ENCODE measurements at regions not wholly inside any gene's neighbourhood (a gene's known extent, or its start where the extent isn't known, plus 50 kb on each side); places are given as distances from the start of the nearest gene placed in this dataset.

DNA sequence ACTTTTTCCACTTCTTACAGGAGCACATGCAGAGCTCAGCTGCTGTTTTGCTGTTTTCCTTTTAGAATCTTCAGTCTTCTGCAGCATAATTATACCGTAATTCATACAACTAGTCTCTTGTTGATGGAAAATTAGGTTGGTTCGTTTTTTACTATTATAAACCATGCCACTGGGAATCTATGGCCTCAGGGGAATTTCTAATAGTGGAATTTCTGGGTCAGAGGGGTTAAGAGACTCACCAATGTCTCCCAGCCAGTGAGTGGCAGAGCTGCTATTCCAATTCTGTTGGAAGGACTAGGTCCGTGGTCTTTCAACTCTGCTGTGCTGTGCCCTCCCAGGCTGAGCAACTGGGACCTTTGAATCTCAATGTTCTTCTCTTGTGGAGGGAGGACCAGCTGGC, 282.5 kb downstream of the ZSWIM6 start:
- Mint-ChIP-seq H3K36me3 (ENCODE audit: insufficient read depth in 2 of 2) (no peaks in the 10 kb centered on the region), H3K4me3 (no peak overlapping the region), H3K4me1 (ENCODE audit: low read depth) (no peaks in the 10 kb centered on the region), H3K9me3 (no peaks in the 10 kb centered on the region), H3K27me3 (ENCODE audit: low read depth) (peaks cover 30% of the 10 kb centered on the region), H3K27ac (no peak overlapping the region)
- ATAC-seq (replicated peaks in 1 of 2): no peak
- no peak for DNase-seq

GRCh38 chr5:61617039-61617438, 285.0 kb downstream of the ZSWIM6 start:
- no peak for DNase-seq

GRCh38 chr5:61617995-61618525, 286.0 kb downstream of the ZSWIM6 start:
- Mint-ChIP-seq H3K27me3 (ENCODE audit: low read depth) (peaks cover 24% of the 10 kb centered on the region), H3K4me1 (ENCODE audit: low read depth) (no peaks in the 10 kb centered on the region), H3K36me3 (ENCODE audit: insufficient read depth in 2 of 2) (no peaks in the 10 kb centered on the region), H3K4me3 (no peak overlapping the region), H3K9me3 (no peaks in the 10 kb centered on the region), H3K27ac (no peak overlapping the region)
- DNase-seq (no peak), ATAC-seq (replicated peaks in 1 of 2) (no peak)

More at GRCh38 chr5:61617039-61617438, 285.0 kb downstream of the ZSWIM6 start:
- no peaks in the 10 kb centered on the region for H3K36me3 Mint-ChIP-seq (ENCODE audit: insufficient read depth in 2 of 2)
- no peaks in the 10 kb centered on the region for H3K9me3 Mint-ChIP-seq
- H3K27ac Mint-ChIP-seq: no peak overlapping the region
- no peaks in the 10 kb centered on the region for H3K4me1 Mint-ChIP-seq (ENCODE audit: low read depth)
- peaks cover 19% of the 10 kb centered on the region for H3K27me3 Mint-ChIP-seq (ENCODE audit: low read depth)
- H3K4me3 Mint-ChIP-seq: no peak overlapping the region
- no peak for ATAC-seq (replicated peaks in 1 of 2)

GRCh38 chr5:61618577-61618976, 286.5 kb downstream of the ZSWIM6 start:
- no peak overlapping the region for H3K27ac Mint-ChIP-seq
- DNase-seq: no peak
- H3K36me3 Mint-ChIP-seq (ENCODE audit: insufficient read depth in 2 of 2): no peaks in the 10 kb centered on the region
- H3K9me3 Mint-ChIP-seq: no peaks in the 10 kb centered on the region
- H3K4me1 Mint-ChIP-seq (ENCODE audit: low read depth): no peaks in the 10 kb centered on the region
- peaks cover 24% of the 10 kb centered on the region for H3K27me3 Mint-ChIP-seq (ENCODE audit: low read depth)
- H3K4me3 Mint-ChIP-seq: no peak overlapping the region
- ATAC-seq (replicated peaks in 1 of 2): no peak

- Mint-ChIP-seq H3K36me3 (ENCODE audit: insufficient read depth in 2 of 2) (no peaks in the 10 kb centered on the region), H3K4me1 (ENCODE audit: low read depth) (no peaks in the 10 kb centered on the region), H3K9me3 (no peaks in the 10 kb centered on the region), H3K27ac (no peak overlapping the region), H3K4me3 (no peak overlapping the region), H3K27me3 (ENCODE audit: low read depth) (peaks cover 28% of the 10 kb centered on the region)
- ATAC-seq (replicated peaks in 1 of 2): no peak
- DNase-seq: no peak
Observed at GRCh38 chr5:61619289-61619688, 287.2 kb downstream of the ZSWIM6 start.

- no peak for DNase-seq
- H3K4me1 Mint-ChIP-seq (ENCODE audit: low read depth): no peaks in the 10 kb centered on the region
- no peak overlapping the region for H3K27ac Mint-ChIP-seq
- H3K4me3 Mint-ChIP-seq: no peak overlapping the region
- H3K36me3 Mint-ChIP-seq (ENCODE audit: insufficient read depth in 2 of 2): no peaks in the 10 kb centered on the region
- peaks cover 35% of the 10 kb centered on the region for H3K27me3 Mint-ChIP-seq (ENCODE audit: low read depth)
- no peak for ATAC-seq (replicated peaks in 1 of 2)
- no peaks in the 10 kb centered on the region for H3K9me3 Mint-ChIP-seq
Observed at GRCh38 chr5:61619777-61620518, 287.9 kb downstream of the ZSWIM6 start.

GRCh38 chr5:61620699-61621182, 288.7 kb downstream of the ZSWIM6 start:
- H3K4me1 Mint-ChIP-seq (ENCODE audit: low read depth): no peaks in the 10 kb centered on the region
- H3K27ac Mint-ChIP-seq: no peak overlapping the region
- peaks cover 39% of the 10 kb centered on the region for H3K27me3 Mint-ChIP-seq (ENCODE audit: low read depth)
- no peak for DNase-seq
- no peak overlapping the region for H3K4me3 Mint-ChIP-seq
- no peak for ATAC-seq (replicated peaks in 1 of 2)
- H3K9me3 Mint-ChIP-seq: no peaks in the 10 kb centered on the region
- no peaks in the 10 kb centered on the region for H3K36me3 Mint-ChIP-seq (ENCODE audit: insufficient read depth in 2 of 2)

GRCh38 chr5:61621202-61621650, 289.2 kb downstream of the ZSWIM6 start:
- Mint-ChIP-seq H3K36me3 (ENCODE audit: insufficient read depth in 2 of 2) (no peaks in the 10 kb centered on the region), H3K9me3 (no peaks in the 10 kb centered on the region), H3K4me1 (ENCODE audit: low read depth) (no peaks in the 10 kb centered on the region), H3K27me3 (ENCODE audit: low read depth) (peaks cover 36% of the 10 kb centered on the region), H3K27ac (no peak overlapping the region), H3K4me3 (no peak overlapping the region)
- ATAC-seq (replicated peaks in 1 of 2) (no peak), DNase-seq (no peak)

DNA sequence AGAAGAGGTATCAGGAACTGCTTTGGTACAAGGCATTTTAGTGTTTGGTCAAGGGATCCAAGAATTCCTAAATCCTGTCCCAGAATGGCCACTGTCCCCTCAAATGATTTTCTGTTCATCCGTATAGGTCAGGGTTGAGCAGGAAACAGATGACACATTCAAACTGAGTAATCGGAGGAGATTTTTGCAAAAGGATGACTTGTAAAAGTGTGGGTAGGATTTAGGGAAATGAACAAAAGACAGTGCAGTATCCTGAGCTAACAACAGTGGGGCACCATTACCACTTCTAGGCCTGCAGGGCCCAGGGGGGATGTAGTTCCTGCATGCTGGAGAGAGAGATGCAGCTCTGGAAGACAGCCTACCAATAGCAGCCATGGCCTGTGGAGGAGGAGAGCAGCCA, 290.1 kb downstream of the ZSWIM6 start:
- Mint-ChIP-seq H3K4me3 (no peak overlapping the region), H3K9me3 (no peaks in the 10 kb centered on the region), H3K36me3 (ENCODE audit: insufficient read depth in 2 of 2) (no peaks in the 10 kb centered on the region), H3K27me3 (ENCODE audit: low read depth) (peaks cover 38% of the 10 kb centered on the region), H3K4me1 (ENCODE audit: low read depth) (peaks cover 5% of the 10 kb centered on the region), H3K27ac (no peak overlapping the region)
- ATAC-seq (replicated peaks in 1 of 2): no peak
- DNase-seq: no peak

- no peak for ATAC-seq (replicated peaks in 1 of 2)
- H3K4me1 Mint-ChIP-seq (ENCODE audit: low read depth): peaks cover 5% of the 10 kb centered on the region
- H3K4me3 Mint-ChIP-seq: no peak overlapping the region
- H3K9me3 Mint-ChIP-seq: no peaks in the 10 kb centered on the region
- no peak overlapping the region for H3K27ac Mint-ChIP-seq
- no peaks in the 10 kb centered on the region for H3K36me3 Mint-ChIP-seq (ENCODE audit: insufficient read depth in 2 of 2)
- H3K27me3 Mint-ChIP-seq (ENCODE audit: low read depth): peaks cover 39% of the 10 kb centered on the region
- no peak for DNase-seq
Observed at GRCh38 chr5:61623401-61624069, 291.5 kb downstream of the ZSWIM6 start.

DNA sequence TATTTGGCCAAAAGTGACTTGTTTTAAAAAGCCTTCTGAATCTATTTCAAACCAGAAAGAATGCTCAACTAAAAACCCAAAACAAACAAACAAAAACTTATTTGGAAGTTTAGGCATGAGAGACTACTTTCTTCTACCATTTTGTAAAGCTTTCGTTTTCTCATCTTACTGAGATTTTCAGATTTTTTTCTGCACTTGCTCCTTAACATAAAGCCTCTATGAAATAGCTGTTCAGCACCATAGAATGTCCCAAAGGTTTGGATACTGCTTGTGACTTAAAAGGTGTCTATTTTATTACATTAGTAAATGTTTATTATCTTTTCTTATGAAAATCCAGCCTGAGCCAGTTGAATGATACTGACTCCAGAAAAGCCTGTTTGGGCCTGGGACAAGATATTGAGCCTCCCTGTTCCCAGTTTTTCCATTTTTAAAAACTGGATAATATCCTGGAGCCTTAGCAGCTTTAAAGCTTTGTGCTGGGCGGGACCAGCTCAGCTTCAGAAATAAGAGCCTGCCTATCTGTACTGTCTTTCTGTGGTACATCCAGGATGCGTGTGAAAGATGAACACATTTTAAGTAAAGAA, 292.6 kb downstream of the ZSWIM6 start:
- Mint-ChIP-seq H3K4me3 (peak overlapping the region; percentile 72 to 75), H3K36me3 (ENCODE audit: insufficient read depth in 2 of 2) (no peaks in the 10 kb centered on the region), H3K9me3 (no peaks in the 10 kb centered on the region), H3K27me3 (ENCODE audit: low read depth) (peaks cover 47% of the 10 kb centered on the region), H3K4me1 (ENCODE audit: low read depth) (peaks cover 5% of the 10 kb centered on the region), H3K27ac (peak overlapping the region; percentile 22)
- DNase-seq: no peak
- no peak for ATAC-seq (replicated peaks in 1 of 2)

DNA sequence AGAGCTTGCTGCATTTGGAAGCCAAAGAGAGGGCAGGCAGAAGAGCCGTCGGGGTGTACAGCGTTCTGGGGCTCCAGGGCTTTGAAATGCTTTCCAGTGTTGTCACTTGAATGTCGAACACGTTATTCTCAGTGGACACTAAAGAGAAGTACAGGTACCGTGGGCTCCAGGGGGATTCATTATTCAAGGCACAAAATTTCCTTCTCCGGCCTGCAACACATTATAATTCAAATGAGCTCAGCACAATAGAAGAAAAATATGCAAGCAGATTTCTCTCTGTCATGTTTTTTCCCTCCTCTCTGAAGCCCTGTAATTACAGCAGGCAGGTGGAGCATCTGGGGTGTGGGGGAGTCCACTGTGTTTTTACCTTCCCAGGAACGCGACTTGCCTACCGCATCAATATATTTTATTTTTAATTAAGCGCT, 293.1 kb downstream of the ZSWIM6 start:
- H3K27me3 Mint-ChIP-seq (ENCODE audit: low read depth): peaks cover 52% of the 10 kb centered on the region
- peaks cover 5% of the 10 kb centered on the region for H3K4me1 Mint-ChIP-seq (ENCODE audit: low read depth)
- no peak for DNase-seq
- no peak for ATAC-seq (replicated peaks in 1 of 2)
- peak overlapping the region; percentile 22 for H3K27ac Mint-ChIP-seq
- H3K36me3 Mint-ChIP-seq (ENCODE audit: insufficient read depth in 2 of 2): no peaks in the 10 kb centered on the region
- H3K9me3 Mint-ChIP-seq: no peaks in the 10 kb centered on the region
- peak overlapping the region; percentile 72 to 75 for H3K4me3 Mint-ChIP-seq

Data from activated T-cell treated with anti-CD3 and anti-CD28 coated beads, Interleukin-2, amount 50 U/mL, for 72 hours (primary cell).